VCaP (cell line): ENCODE measurements at regions not wholly inside any gene's neighbourhood (a gene's known extent, or its start where the extent isn't known, plus 50 kb on each side); places are given as distances from the start of the nearest gene placed in this dataset.
"Not testable (repeated sequence)": the region's sequence is repeated elsewhere in the genome, so short reads cannot be mapped to it uniquely, and the experiment has no call there.

Experiments
- H3K27ac ChIP-seq: fragments of 450-650 bp; 2 replicates; pipeline ENCODE4 v1.5.1; 2017
- CTCF ChIP-seq: fragments of 450-650 bp; conservative IDR thresholded peaks from 2 replicates; pipeline ENCODE4 v1.5.1; 2017; ENCODE audit warnings: mild to moderate bottlenecking, moderate library complexity

DNA sequence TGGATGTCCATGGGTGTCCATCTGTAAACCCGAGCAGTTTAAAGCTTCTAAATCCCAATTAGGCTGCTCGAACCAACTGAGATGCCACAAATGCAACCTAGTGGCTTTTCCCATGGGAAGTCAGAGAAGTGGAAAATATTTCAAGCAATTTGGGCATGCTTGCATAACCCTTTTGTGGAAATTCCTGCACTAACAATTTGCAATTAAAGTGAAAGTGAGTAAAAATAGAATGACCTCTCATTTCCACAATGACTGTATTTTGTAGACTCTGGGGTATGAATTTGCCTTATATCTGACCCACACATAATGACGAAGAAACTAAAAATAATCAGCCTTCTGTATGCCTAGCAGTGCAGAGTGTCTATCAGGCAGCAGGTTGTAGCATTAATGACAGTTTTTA, 91.8 kb upstream of the TSC22D1 start:
- no peak for TF ChIP-seq CTCF

GRCh38 chr13:44666538-44666937, 90.4 kb upstream of the TSC22D1 start:
- H3K27ac ChIP-seq, result not testable (repeated sequence)

More for the DNA sequence above, 91.8 kb upstream of the TSC22D1 start:
- H3K27ac ChIP-seq, result no peak overlapping the region

GRCh38 chr13:44664308-44664707, 88.2 kb upstream of the TSC22D1 start:
- H3K27ac ChIP-seq, result no peak overlapping the region
- no peak for TF ChIP-seq CTCF

- no peak overlapping the region for H3K27ac ChIP-seq
- TF ChIP-seq CTCF, result no peak
Observed at GRCh38 chr13:44662515-44662914, 86.4 kb upstream of the TSC22D1 start.

GRCh38 chr13:44661936-44662335, 85.8 kb upstream of the TSC22D1 start:
- TF ChIP-seq CTCF, result no peak
- H3K27ac ChIP-seq, result no peak overlapping the region

DNA sequence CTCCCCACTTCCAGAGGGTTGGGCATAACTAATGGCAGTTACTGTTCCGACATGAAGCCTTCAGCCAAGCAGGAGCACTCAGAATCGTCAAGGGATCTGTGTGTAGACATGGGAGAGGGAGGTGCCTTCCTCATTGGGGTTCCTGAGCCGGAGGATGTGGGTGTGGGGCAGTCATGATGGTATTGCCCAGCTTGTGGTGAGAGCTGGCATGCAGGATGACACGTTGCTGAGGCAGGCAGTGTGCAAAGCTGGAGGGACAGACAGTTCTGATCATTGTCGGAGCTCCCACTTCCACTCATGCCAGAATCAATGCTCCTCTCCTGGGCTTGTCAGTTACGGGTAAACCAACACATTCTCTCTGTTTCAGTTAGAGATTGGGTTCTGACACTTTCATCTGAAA, 83.9 kb upstream of the TSC22D1 start:
- H3K27ac ChIP-seq, result no peak overlapping the region
- no peak for TF ChIP-seq CTCF

DNA sequence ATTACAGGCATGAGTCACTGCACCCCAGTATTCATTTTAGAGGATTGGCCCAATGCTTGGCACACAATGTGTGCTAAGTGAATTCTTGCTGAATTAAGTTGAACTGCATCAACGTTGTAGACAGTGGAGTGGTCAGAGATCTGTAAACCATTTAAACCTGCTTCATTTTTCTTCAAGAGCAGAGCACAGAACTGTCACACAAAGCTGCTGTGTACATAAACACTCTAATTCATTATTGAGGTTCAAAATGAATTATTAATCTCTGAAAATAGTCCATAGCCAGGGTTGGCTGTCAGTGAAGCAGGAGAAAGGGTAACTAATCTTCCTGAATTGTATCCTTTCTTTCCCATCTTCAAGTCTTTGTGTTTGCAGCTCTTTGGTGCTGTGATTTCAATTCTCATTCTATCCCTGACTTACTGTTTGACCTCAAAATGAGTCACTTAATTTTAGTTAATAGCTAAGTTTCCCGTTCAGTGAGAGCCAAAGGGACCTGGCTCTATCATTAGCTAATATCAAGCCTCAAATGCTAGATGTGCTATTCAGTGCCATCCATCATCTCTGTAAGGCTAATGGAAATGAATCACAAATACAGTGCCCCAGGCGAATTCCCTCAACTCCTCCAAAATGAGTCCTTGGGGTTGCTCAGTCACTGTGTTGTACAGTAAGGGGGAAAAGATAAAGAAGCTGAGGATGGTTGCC, 77.0 kb upstream of the TSC22D1 start:
- no peak for TF ChIP-seq CTCF

GRCh38 chr13:44652168-44652567, 76.0 kb upstream of the TSC22D1 start:
- H3K27ac ChIP-seq, result no peak overlapping the region
- no peak for TF ChIP-seq CTCF

More for the DNA sequence above, 77.0 kb upstream of the TSC22D1 start:
- H3K27ac ChIP-seq, result no peak overlapping the region
